Thymus (tissue), 11 donors: ENCODE measurements at regions not wholly inside any gene's neighbourhood (a gene's known extent, or its start where the extent isn't known, plus 50 kb on each side); places are given as distances from the start of the nearest gene placed in this dataset.
A peak's percentile ranks its signal among the peaks of the same experiment; 100 is the strongest.

Experiments used
- DNase-seq, 9 donors: peaks; one replicate each; pipeline ENCODE4 v3.0.0-alpha.2; 2013; ENCODE audit warnings: low spot score in 9 of 9, low read depth in 6 of 9, missing footprints in 1 of 9
- H3K27ac ChIP-seq, 2 donors: one replicate each; pipeline ENCODE4 v1.5.1; 2013; ENCODE audit warnings: control low read depth in 1 of 2, low read depth in 1 of 2, low read length in 1 of 2, mild to moderate bottlenecking in 1 of 2, moderate library complexity in 1 of 2
- H3K27me3 ChIP-seq, 2 donors: one replicate each; pipeline ENCODE4 v1.5.1; 2013; ENCODE audit warnings: low read length in 1 of 2; ENCODE audit not compliant: control insufficient read depth in 2 of 2, insufficient read depth in 1 of 2
- H3K36me3 ChIP-seq, 2 donors: one replicate each; pipeline ENCODE4 v1.5.1; 2013; ENCODE audit warnings: low read length in 1 of 2, mild to moderate bottlenecking in 1 of 2, moderate library complexity in 1 of 2; ENCODE audit not compliant: control insufficient read depth in 2 of 2, insufficient read depth in 2 of 2
- H3K4me1 ChIP-seq, 2 donors: one replicate each; pipeline ENCODE4 v1.5.1; 2013; ENCODE audit warnings: low read length in 2 of 2; ENCODE audit not compliant: control insufficient read depth in 2 of 2, insufficient read depth in 2 of 2
- H3K4me3 ChIP-seq, 2 donors: one replicate each; pipeline ENCODE4 v1.5.1; 2013; ENCODE audit warnings: low read length in 2 of 2, control low read depth in 1 of 2, mild to moderate bottlenecking in 1 of 2
- H3K9me3 ChIP-seq, 2 donors: one replicate each; pipeline ENCODE4 v1.5.1; 2013; ENCODE audit warnings: low read length in 1 of 2, mild to moderate bottlenecking in 1 of 2; ENCODE audit not compliant: control insufficient read depth in 2 of 2, insufficient read depth in 1 of 2
- WGBS: extraction: QIAGEN DNeasy Blood & Tissue Kit; methylation state at CpG from one replicate; pipeline ENCODE4 v1.1.7; 2013; 5-methylcytosine and 5-hydroxymethylcytosine counted together
- donor health status: healthy.

- H3K36me3 ChIP-seq = no peaks in the 10 kb centered on the region
- WGBS = 91% methylated on average over 9 of the region's 9 CpGs
- H3K4me3 ChIP-seq = no peak overlapping the region
- H3K27ac ChIP-seq = no peak overlapping the region
- peaks cover 0 to 35% of the 10 kb centered on the region in 2 donors for H3K4me1 ChIP-seq
- DNase-seq = no peak
- no peaks in the 10 kb centered on the region for H3K9me3 ChIP-seq
- peaks cover 55 to 82% of the 10 kb centered on the region in 2 donors for H3K27me3 ChIP-seq
These were observed 139.5 kb downstream of the C9orf50 start for GRCh38 chr9:129481424-129481809.

DNA sequence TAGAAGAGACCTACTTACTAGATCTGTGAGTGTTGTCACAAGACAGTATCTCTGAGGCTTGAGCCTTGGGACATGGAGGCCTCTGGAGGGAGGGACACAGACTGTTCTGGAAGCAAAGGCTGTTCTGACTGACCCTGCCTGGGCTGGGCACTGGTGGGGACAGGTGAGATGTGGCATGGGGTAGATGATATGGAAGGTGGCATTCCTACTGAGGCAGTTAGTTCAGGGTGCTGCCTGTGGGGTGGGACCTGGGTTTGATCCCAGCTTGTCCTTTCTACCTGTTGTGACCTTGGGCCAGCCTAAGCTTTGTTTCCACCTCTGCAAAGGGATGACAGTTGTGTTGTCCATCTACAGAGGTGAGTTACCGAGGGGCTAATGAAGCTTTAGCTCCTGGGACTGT, 140.2 kb downstream of the C9orf50 start:
- Histone ChIP-seq H3K4me3 (no peak overlapping the region), H3K27me3 (peaks cover 55 to 75% of the 10 kb centered on the region in 2 donors), H3K27ac (peak overlapping the region in 1 of 2 donors; percentile 31), H3K4me1 (peaks cover 0 to 30% of the 10 kb centered on the region in 2 donors), H3K9me3 (no peaks in the 10 kb centered on the region), H3K36me3 (no peaks in the 10 kb centered on the region)
- 98% methylated on average over 1 of the region's 1 CpG for WGBS
- DNase-seq = no peak

DNA sequence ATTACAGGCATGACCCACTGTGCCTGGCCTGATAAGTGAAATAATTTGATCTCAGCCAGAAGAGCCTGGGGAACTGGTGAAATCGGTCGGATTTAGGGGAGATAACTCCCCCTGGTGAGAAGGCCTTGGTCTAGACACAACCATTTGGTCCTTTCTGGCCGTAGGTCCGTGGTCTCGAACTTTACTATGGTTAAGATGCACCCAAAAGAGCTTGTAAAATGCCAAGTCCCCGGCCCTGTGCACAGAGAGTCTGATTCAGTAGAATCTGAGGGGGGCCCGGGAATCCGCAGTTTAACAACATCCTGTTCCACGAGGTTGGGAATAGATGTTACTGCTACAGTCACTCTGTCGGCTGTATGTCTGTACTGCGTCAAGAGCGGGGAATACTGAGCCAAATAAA, 140.7 kb downstream of the C9orf50 start:
- Histone ChIP-seq H3K4me1 (peaks cover 0 to 30% of the 10 kb centered on the region in 2 donors), H3K36me3 (no peaks in the 10 kb centered on the region), H3K4me3 (no peak overlapping the region), H3K27me3 (peaks cover 52 to 72% of the 10 kb centered on the region in 2 donors), H3K9me3 (peaks cover 0 to 3% of the 10 kb centered on the region in 2 donors), H3K27ac (no peak overlapping the region)
- 97% methylated on average over 12 of the region's 12 CpGs for WGBS
- DNase-seq = no peak

DNA sequence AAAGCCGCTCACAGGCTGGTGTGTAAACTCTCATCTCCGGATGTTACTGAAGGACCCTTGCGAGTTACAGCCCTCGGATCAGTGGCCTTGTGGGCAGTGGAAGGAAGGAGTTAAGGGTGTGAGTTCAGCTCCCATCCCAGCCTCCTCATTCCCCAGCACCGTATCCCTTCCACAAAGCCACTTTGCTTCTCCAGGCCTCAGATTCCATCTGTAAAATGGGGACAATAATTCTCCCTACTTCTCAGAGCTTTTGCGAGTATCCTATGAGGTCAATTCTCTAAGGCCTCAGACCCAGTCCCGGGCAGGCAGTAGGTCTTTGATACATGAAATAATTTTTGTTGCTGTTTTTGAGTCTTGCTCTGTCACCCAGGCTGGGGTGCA, 141.3 kb downstream of the C9orf50 start:
- WGBS = 98% methylated on average over 7 of the region's 7 CpGs
- H3K27me3 ChIP-seq = peaks cover 47 to 71% of the 10 kb centered on the region in 2 donors
- peaks cover 3 to 9% of the 10 kb centered on the region in 2 donors for H3K9me3 ChIP-seq
- no peak overlapping the region for H3K27ac ChIP-seq
- no peaks in the 10 kb centered on the region for H3K36me3 ChIP-seq
- peaks cover 0 to 30% of the 10 kb centered on the region in 2 donors for H3K4me1 ChIP-seq
- no peak for DNase-seq
- no peak overlapping the region for H3K4me3 ChIP-seq

GRCh38 chr9:129478961-129479630, 141.8 kb downstream of the C9orf50 start:
- Histone ChIP-seq H3K36me3 (no peaks in the 10 kb centered on the region), H3K27me3 (peaks cover 41 to 70% of the 10 kb centered on the region in 2 donors), H3K9me3 (peaks cover 3 to 13% of the 10 kb centered on the region in 2 donors), H3K27ac (no peak overlapping the region), H3K4me3 (no peak overlapping the region), H3K4me1 (peaks cover 0 to 26% of the 10 kb centered on the region in 2 donors)
- no peak for DNase-seq
- 93% methylated on average over 13 of the region's 13 CpGs for WGBS

DNA sequence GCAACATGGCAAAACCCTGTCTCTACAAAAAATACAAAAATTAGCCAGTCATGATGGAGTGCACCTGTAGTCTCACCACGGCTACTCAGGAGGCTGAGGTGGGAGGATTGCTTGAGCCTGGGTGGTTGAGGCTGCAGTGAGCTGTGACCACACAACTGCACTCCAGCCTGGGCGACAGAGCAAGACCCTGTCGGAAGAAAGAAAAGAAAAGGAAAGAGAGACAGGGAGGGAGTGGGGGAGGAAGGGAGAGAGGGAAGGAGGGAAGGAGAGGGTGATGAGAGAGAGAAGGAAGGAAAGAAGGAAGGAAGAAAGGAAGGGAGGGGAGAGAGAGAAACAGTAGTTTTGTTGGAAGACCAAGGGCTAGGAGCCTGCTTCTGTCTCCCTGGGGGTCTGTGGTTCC, 142.4 kb downstream of the C9orf50 start:
- no peaks in the 10 kb centered on the region for H3K36me3 ChIP-seq
- H3K9me3 ChIP-seq = peaks cover 3 to 13% of the 10 kb centered on the region in 2 donors
- 95% methylated on average over 3 of the region's 3 CpGs for WGBS
- no peak overlapping the region for H3K4me3 ChIP-seq
- H3K4me1 ChIP-seq = peaks cover 0 to 21% of the 10 kb centered on the region in 2 donors
- DNase-seq = no peak
- H3K27me3 ChIP-seq = peaks cover 37 to 63% of the 10 kb centered on the region in 2 donors
- no peak overlapping the region for H3K27ac ChIP-seq

- DNase-seq = no peak
- 85% methylated on average over 17 of the region's 17 CpGs for WGBS
- H3K4me1 ChIP-seq = peaks cover 0 to 21% of the 10 kb centered on the region in 2 donors
- no peaks in the 10 kb centered on the region for H3K36me3 ChIP-seq
- no peak overlapping the region for H3K27ac ChIP-seq
- H3K4me3 ChIP-seq = no peak overlapping the region
- peaks cover 3 to 13% of the 10 kb centered on the region in 2 donors for H3K9me3 ChIP-seq
- H3K27me3 ChIP-seq = peaks cover 22 to 51% of the 10 kb centered on the region in 2 donors
These were observed 143.9 kb downstream of the C9orf50 start for GRCh38 chr9:129476821-129477611.

DNA sequence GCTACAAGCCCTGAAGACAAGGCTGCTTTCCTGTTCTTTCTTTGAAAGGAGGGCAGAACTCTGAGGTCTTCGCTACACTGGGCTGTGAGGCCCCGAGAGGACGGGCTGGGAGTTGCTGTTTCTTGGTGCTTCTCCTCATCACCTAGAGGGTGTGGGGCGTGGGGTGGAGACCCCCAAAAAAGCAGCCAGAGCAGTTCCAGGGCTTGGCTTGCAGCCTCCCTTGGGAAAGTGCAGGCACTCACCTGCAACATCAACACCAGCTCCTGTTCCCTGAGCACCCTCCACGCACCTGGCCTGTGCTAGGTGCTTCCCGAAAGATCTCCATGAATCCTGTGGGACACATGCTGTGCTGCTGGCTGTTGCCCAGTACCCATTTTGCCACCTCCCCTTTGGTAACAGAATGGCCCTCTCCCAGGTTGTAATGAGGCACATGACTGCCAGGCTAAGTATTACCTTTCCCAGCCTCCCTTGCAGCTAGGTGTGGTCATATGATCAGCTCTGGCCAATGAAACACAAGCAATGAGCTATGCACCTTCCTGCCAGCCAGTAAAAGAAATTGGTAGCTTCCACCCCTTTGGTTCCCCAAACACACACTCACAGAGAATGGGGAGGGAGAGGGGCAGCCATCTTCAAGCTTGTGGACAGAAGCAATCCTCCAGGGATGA, 146.0 kb downstream of the C9orf50 start:
- WGBS = 89% methylated on average over 6 of the region's 6 CpGs

More for the DNA sequence above, 146.0 kb downstream of the C9orf50 start:
- Histone ChIP-seq H3K4me3 (no peak overlapping the region), H3K27ac (no peak overlapping the region), H3K27me3 (peaks cover 3 to 32% of the 10 kb centered on the region in 2 donors), H3K36me3 (no peaks in the 10 kb centered on the region), H3K9me3 (peaks cover 3 to 13% of the 10 kb centered on the region in 2 donors), H3K4me1 (peaks cover 0 to 20% of the 10 kb centered on the region in 2 donors)
- DNase-seq = no peak
